NCI-H524 (cell line): ENCODE measurements at regions not wholly inside any gene's neighbourhood (a gene's known extent, or its start where the extent isn't known, plus 50 kb on each side); places are given as distances from the start of the nearest gene placed in this dataset.
"Not testable (repeated sequence)": the region's sequence is repeated elsewhere in the genome, so short reads cannot be mapped to it uniquely, and the experiment has no call there.

Source experiments
- DNase-seq, 2 experiments: peaks; one replicate each; lab custom pipeline; 2025; lab: John Stamatoyannopoulos, UW

DNA sequence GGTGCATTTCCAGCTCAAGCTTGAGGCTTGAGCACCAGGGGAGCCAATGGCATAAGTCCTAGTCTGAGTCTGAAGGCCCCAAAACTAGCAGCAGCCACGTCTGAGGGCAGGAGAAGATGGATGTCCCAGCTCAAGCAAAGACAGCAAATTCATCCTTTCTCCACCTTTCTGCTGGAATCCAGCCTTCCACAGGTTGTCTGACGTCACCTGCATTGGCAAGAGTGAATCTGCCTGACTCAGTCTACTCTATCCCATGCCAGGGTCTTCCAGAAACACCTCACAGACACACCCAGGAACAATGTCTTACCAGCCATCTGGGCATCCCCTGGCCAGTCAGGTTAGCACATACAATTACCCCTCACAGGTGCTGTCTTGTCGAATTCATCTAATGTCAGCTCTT lies 76.2 kb upstream of the SOX11 start:
- DNase-seq: no peak

DNA sequence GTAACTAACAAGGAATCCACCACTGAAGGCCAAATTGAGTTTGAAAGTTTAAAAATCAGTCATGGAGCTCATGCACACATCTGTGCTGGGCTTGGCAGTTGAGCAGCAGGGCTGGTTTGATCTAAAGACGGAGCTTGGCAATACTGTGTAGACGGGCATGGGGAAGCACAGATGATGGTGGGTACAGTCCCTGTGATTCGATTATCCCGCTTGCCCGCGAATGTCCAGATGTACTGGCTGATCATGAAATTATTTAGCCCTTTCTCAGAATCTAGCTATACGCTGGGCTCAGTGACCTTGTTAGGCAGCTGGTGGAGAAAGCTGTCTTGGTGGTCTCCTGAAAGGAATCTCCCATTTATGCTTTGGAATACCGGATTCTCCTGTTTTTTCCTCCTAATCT lies 74.8 kb upstream of the SOX11 start:
- no peak for DNase-seq

DNA sequence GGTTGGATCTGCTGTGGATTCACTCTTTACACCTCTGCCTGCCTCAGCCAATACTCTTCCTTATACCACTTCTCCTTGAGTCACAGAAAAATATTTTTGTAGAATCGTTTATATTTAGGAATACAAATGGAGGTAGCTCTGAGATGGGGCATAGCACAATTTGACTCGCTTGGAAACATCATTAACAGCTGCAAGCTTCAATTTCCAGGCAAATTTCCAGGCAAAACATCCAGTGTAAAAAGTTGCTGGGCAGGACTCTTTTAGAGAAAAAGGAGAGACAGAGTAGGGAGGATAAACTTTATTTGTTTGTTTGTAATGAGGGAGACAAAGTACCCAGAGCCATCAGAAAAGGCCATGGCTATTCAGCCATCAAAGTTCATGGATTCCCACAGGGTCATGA lies 74.4 kb upstream of the SOX11 start:
- no peak for DNase-seq

DNA sequence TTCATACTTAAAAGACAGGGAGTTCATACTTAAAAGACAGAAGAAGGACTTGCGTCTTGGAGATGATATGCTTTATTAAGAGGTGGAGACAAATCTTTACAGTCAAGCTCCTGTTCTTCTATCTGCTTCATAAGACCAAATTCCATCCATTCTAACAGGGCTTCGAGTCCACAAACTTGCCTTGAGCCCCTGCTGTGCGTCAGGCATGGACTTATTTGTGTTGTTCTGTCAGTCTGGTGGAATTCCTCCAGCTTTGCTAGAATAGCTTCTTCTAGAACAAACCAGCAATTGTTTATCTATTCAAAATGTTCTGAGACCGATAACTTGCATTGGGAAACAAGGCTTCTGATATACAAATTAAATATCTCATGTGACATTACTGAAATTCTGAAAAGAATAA lies 73.9 kb upstream of the SOX11 start:
- DNase-seq: no peak

DNA sequence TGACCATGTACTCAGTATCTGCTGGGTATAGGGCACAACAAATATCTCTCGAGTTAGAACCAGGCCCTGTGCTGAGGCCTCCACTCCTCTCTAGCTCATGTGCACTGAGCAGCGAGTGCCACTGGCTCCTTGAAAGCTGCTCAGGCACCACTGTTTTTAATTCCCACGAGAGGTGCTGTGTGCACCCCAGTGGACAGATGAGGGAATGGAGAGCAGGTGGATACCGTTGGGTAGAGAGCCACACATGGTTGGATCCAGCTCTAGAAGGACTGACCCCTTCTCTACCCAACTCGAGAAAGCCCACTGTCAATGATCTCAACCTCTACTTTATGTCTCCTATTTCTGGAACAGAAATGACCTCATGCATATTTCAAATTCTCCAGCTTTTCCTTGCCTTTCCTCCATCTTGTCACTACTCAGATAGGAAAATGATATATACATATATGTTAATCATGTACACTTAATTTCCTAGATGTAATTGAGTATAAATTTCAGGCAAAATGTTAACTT lies 66.6 kb upstream of the SOX11 start:
- DNase-seq: peak in 1 of 2 experiments; percentile 55

DNA sequence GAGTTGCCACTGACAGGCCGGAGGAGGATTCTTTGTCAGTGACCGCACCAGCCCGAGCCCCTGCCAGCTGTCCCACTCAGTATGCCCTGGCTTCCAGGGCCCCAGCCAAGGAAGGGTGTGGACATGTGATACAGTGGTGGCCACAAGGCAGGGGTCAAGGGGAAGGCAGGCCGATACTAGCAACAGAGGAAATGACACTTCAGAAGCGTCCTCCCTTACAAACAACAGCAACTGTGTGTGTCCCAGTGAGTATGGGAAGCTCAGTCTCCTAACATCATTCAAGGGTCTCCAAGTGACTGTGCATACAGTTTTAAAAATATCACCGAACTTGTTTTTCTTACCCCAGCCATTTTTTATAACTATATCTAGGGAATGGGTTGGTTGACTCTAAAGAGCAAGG lies 63.7 kb upstream of the SOX11 start:
- not testable (repeated sequence) for DNase-seq

DNA sequence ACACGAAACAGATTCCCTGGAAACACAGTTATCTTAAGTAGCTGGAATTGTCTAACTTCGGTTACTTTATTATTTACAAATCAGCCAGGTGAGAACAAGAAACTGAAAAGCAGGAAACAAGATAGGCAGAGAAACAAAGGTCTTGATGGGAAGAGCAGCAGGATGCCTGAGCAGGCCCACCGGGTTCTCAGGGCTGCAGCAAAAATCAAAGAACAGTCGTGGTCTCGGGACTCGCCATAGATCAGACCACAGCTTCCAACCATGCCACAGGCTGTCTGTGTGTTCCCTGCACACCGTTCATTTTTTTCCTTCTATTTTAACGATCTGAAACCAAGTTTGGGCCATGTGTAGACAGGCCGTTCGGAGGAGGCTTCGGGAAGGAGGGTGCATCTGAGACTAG lies 62.7 kb upstream of the SOX11 start:
- DNase-seq: not testable (repeated sequence)

DNA sequence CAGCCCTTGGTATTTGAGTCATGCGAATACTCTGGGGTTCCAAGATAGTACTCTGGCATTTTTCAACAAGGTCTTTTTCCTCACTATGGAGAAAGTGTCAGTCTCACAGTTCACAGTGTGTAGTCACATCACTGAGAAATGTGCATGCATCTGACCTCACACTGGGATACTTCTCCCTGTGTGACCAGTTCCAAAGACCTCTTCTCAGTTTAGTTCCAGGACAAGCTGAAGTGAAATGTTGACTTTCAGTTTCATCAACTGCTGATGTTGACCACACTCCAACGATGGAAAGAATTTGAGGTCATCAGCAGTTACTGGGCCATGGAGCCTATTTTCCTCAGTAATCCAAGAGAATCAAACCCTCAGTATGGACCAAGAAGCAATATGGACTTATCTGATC lies 55.1 kb upstream of the SOX11 start:
- not testable (repeated sequence) for DNase-seq
